ENCODE measurements at regions not wholly inside any gene's neighbourhood (a gene's known extent, or its start where the extent isn't known, plus 50 kb on each side); places are given as distances from the start of the nearest gene placed in this dataset.

DNA sequence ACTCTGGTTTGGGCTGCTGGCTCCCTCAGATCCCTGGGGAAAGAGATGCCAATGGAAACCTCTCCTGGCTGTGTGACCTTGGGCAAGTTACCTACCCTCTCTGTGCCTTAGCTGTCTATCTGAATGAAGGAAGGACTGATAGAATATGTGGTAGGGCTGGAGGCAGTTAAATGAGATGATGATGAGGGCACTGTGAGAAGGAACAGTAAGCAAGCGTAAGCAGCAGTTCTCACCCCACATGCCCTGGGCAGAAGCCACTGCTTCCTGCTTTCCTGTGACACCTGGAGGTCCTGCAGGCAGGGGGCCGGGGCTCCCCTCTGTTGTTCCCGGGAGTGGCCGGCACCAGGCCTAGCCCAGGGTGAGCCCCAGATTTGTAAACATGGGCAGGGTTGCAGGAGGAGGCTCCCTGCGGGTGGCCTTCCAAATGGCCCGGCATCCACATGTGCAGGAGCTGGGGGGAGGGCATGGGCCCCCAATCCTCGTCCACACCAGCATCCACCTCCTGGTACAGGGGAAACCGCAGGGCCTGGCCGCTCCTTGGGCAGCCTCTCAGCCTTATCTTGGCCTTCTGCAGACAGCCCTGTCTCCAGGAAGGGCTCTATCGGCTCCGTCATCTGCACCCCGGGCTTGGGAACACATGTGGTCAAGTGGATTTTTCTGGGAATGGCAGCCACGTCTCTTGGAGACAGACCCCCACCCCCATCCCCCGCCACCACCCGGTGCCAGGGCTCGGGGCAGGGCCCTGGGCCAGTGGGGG lies 235.6 kb upstream of the GSE1 start:
- TF ChIP-seq, protein P1, sequence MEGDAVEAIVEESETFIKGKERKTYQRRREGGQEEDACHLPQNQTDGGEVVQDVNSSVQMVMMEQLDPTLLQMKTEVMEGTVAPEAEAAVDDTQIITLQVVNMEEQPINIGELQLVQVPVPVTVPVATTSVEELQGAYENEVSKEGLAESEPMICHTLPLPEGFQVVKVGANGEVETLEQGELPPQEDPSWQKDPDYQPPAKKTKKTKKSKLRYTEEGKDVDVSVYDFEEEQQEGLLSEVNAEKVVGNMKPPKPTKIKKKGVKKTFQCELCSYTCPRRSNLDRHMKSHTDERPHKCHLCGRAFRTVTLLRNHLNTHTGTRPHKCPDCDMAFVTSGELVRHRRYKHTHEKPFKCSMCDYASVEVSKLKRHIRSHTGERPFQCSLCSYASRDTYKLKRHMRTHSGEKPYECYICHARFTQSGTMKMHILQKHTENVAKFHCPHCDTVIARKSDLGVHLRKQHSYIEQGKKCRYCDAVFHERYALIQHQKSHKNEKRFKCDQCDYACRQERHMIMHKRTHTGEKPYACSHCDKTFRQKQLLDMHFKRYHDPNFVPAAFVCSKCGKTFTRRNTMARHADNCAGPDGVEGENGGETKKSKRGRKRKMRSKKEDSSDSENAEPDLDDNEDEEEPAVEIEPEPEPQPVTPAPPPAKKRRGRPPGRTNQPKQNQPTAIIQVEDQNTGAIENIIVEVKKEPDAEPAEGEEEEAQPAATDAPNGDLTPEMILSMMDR (IDR thresholded peaks at IDR 0.05; ENCODE audit: unreplicated experiment): no peak
- Mint-ChIP-seq H3K9me3 (ENCODE audit: low read depth) (no peaks in the 10 kb centered on the region), H3K4me3 (ENCODE audit: low read depth) (no peak overlapping the region), H3K4me1 (ENCODE audit: low read depth) (peaks cover 10% of the 10 kb centered on the region), H3K36me3 (ENCODE audit: insufficient read depth) (no peaks in the 10 kb centered on the region), H3K27me3 (peaks cover 4% of the 10 kb centered on the region), H3K27ac (no peak overlapping the region)
- no peak for DNase-seq (ENCODE audit: low spot score, unreplicated experiment)

DNA sequence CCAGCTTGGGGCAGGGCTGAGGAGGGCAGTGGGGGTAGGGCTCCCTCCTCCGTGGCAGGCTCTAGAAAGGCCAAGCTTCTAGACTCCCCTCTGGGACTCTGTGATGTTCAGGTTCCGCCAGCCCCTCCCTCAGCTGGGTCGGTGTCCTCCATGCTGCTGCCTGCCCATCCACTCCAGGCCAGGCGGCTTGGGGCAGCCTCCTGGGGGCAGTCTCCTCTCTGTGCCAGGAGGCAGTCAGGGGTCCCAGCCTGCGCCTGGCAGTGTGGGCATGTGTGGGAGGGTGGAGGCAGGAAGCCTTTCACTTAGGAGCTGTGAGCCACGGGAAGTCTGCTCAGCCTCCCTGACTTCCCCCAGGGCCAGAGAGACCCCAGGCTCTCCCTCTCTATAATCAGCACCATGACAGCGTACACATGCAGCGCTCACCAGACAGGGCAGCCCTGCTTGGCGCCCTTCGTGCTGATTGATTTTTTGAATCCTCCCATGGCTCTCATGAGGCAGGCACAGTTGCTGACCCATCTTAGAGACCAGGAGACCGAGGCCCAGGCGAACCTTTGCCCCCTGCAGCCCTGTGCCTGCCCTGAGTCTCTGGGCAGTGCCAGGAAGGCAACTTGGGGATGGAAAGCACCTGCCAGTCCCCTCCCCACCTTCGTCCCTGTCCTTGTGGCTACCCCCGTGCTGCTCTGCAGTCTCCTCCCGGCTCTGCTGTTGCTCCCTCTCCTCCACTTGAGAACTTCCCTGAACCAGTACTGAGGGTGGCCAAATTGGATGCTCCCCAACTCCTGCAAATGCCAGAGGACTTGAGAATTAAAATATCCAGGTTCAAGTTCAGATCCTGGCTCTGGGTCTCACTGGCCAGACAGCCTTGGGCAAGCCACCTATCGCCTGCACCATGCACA lies 234.7 kb upstream of the GSE1 start:
- TF ChIP-seq, protein P1 (IDR thresholded peaks at IDR 0.05; ENCODE audit: unreplicated experiment): no peak
- H3K27me3 Mint-ChIP-seq: peaks cover 7% of the 10 kb centered on the region
- no peak for DNase-seq (ENCODE audit: low spot score, unreplicated experiment)
- no peak overlapping the region for H3K4me3 Mint-ChIP-seq (ENCODE audit: low read depth)
- no peak overlapping the region for H3K27ac Mint-ChIP-seq
- no peaks in the 10 kb centered on the region for H3K9me3 Mint-ChIP-seq (ENCODE audit: low read depth)
- H3K4me1 Mint-ChIP-seq (ENCODE audit: low read depth): peaks cover 12% of the 10 kb centered on the region
- no peaks in the 10 kb centered on the region for H3K36me3 Mint-ChIP-seq (ENCODE audit: insufficient read depth)

DNA sequence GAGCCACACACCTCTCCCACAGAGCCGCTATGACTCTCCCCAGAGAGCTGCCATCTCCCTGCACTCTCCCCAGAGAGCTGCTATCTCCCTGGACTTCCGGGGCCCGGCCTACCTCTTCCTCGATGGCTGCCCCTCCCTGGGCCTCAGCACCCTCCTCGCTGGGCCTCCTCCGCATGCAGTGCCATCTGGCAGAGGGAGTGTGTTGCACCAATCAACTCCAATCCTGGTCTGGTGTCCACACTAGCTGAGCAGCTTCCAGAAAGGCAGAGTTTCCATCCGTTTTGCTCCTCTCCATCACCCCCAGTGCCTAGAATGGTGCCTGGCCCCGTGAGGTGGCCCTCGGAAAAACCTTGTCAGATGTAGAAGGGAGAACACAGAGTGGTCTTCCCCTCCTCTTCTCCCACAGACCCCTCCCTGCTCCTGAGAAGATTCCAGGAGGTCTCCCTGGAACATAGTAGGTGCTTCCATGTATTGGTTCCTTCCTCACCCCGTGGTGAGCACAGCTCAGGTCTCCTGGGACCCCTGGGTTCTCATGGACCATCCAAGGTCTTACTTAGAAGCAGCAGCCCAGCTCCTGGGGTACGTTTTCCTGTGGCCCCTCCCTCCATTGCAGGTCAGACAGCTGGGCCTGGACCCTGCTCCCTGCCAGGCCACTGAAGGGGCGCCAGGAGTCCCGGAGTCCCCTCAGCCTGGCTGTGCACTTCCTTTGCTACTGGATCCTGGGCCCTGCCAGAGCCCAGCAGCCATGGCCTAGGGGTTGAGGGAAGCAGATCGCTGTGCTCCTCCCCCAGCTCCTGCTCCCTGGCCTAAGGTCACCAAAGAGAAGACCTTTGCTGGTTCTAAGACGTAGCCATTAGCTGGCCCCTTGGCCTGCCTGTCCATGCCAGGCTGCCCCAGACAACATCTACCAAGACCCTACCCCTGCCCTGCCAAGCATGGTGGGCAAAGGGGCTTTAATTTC lies 233.8 kb upstream of the GSE1 start:
- Mint-ChIP-seq H3K27me3 (peaks cover 9% of the 10 kb centered on the region), H3K9me3 (ENCODE audit: low read depth) (no peaks in the 10 kb centered on the region), H3K4me3 (ENCODE audit: low read depth) (no peak overlapping the region), H3K36me3 (ENCODE audit: insufficient read depth) (no peaks in the 10 kb centered on the region), H3K4me1 (ENCODE audit: low read depth) (peaks cover 12% of the 10 kb centered on the region), H3K27ac (peak overlapping the region; percentile 67)
- TF ChIP-seq, protein P1 (IDR thresholded peaks at IDR 0.05; ENCODE audit: unreplicated experiment): no peak
- DNase-seq (ENCODE audit: low spot score, unreplicated experiment): no peak

DNA sequence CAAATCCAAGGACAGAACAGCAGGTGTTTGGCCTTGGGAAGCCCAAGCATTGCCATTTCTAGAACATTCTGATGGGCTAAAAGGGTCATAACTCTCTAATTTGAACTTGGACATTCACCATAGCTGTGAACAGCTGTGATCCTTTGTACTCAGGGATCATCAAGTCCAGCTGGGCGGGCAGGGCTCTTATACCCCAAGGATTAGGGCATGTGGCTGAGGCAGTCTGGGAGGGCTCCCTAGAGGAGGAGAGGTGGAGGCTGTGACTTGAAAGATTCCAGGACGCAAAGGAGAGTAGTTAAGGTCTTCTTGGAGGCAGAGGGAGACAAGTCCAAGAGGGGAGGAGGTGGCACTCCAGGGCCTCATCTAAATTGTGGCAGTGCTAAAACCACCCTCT lies 233.1 kb upstream of the GSE1 start:
- no peak for DNase-seq (ENCODE audit: low spot score, unreplicated experiment)
- H3K4me3 Mint-ChIP-seq (ENCODE audit: low read depth): no peak overlapping the region
- H3K9me3 Mint-ChIP-seq (ENCODE audit: low read depth): no peaks in the 10 kb centered on the region
- H3K27me3 Mint-ChIP-seq: peaks cover 9% of the 10 kb centered on the region
- H3K4me1 Mint-ChIP-seq (ENCODE audit: low read depth): peaks cover 12% of the 10 kb centered on the region
- H3K27ac Mint-ChIP-seq: no peak overlapping the region
- H3K36me3 Mint-ChIP-seq (ENCODE audit: insufficient read depth): no peaks in the 10 kb centered on the region
- TF ChIP-seq, protein P1 (IDR thresholded peaks at IDR 0.05; ENCODE audit: unreplicated experiment): no peak
